ENCODE measurements at regions not wholly inside any gene's neighbourhood (a gene's known extent, or its start where the extent isn't known, plus 50 kb on each side); places are given as distances from the start of the nearest gene placed in this dataset.

DNA sequence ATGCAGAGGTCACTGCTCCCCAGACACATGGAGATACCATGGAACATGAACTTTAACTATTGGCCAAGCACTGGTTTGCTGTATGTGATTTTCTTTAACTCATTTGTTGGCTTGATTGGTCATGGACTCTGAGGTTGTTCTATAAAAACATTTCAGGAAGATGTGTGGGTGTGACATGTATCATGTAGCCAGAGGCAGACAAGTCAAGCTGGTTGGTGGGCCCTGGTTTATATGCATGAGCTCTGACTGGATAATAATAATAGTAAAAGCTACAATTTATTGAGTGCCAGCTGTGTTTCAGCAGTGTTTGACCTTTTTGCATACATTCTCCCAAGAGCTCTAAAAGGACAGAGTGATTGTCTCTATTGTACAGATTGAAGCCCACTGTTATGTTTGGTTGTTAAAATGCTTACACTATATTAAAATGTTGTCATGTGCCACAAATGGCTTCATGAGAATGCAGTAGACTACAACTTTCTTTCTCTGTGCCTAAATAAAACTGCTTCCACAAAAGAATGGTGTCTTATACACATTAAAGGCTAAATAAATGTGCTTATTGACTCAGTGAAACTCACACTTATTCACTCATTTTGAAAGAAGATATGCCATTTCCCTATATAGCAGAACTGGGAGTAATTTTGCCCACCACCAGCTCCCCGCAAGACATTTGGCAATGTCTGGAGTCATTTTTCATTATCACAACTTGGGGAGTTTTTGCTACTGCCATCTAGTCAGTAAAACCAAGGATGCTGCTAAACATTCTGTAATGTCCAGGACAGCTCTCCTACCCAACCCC lies 243.6 kb upstream of the NFE2L3 start:
- Histone ChIP-seq H3K9me3 (ENCODE audit: low read length) (no peaks in the 10 kb centered on the region), H3K9me2 (ENCODE audit: insufficient read depth, low read length) (no peaks in the 10 kb centered on the region), H3K4me3 (ENCODE audit: low read depth, low read length, poor library complexity, severe bottlenecking) (no peak overlapping the region), H3K4me1 (ENCODE audit: insufficient read depth, low read length, poor library complexity, severe bottlenecking) (no peaks in the 10 kb centered on the region), H3K4me2 (ENCODE audit: low read length) (no peak overlapping the region), H3K27ac (ENCODE audit: low read depth, low read length, poor library complexity, severe bottlenecking) (no peak overlapping the region), H4K20me1 (ENCODE audit: insufficient read depth, low read length) (no peaks in the 10 kb centered on the region), H3K79me2 (ENCODE audit: insufficient read depth, low read depth, low read length) (no peaks in the 10 kb centered on the region), H3K36me3 (ENCODE audit: insufficient read depth, low read length) (no peaks in the 10 kb centered on the region), H2AFZ (ENCODE audit: low read length) (no peak overlapping the region)
- POLR2A ChIA-PET: interaction anchor here (1.4 kb wide), 1 partner anchor 12 kb away, joined by 4 read pairs; no protein-coding TSS in a partner anchor
- intact Hi-C loops (cut with micrococcal nuclease; ENCODE audit: unreplicated experiment): no loop called here
- no TSS peak for BruUV-seq (replicated peaks)
- TF ChIP-seq, protein P1, sequence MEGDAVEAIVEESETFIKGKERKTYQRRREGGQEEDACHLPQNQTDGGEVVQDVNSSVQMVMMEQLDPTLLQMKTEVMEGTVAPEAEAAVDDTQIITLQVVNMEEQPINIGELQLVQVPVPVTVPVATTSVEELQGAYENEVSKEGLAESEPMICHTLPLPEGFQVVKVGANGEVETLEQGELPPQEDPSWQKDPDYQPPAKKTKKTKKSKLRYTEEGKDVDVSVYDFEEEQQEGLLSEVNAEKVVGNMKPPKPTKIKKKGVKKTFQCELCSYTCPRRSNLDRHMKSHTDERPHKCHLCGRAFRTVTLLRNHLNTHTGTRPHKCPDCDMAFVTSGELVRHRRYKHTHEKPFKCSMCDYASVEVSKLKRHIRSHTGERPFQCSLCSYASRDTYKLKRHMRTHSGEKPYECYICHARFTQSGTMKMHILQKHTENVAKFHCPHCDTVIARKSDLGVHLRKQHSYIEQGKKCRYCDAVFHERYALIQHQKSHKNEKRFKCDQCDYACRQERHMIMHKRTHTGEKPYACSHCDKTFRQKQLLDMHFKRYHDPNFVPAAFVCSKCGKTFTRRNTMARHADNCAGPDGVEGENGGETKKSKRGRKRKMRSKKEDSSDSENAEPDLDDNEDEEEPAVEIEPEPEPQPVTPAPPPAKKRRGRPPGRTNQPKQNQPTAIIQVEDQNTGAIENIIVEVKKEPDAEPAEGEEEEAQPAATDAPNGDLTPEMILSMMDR (conservative IDR thresholded peaks at IDR 0.05; ENCODE audit: low read length): no peak
- TF ChIP-seq EZH2phosphoT487 (IDR thresholded peaks at IDR 0.05; ENCODE audit: borderline replicate concordance, low read depth, low read length): no peak
- CTCF ChIA-PET (ENCODE audit: unreplicated experiment): interaction anchor here (0.6 kb wide), 1 partner anchor 584 kb away, joined by 3 read pairs; no protein-coding TSS in a partner anchor
- no peak for DNase-seq (ENCODE audit: low spot score)

DNA sequence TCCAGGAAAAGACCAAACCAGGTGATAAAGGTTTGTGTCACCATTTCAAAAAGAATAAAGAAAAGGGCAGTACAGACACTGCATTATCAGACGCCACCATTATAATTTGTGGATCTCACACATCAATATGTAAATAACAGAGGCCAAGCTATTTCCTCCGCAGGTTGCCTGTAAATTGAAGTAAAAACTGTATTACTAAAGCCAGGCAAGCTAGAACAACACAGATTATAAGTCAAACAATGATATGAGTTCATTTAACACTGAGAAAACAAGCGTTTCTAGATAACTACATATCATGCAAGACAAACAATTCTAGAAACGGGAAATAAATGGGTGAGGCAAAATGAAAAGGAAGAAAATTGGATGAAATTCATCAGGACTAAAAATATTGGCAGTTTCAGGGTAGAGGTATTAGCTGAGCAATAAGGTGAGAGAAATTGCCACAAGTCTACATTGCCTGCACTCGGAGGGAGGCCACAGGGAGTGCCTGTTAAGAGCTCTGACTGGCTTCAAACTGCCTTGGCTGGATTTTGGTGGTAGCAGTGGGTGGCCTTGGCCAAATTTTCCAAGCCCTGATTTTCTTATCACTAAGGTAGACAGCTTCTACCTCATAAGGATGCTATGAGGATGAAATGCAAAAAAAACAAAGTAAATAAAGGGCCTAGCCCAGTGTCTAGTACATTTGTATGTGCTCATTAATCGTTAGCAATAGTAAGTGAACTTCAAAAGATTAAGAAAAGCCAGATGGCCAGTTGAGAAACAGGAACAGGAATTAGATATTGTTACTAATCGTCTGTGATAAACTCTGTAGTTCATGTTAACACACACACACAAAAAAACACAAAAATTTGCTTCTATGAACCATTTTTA lies 240.0 kb upstream of the NFE2L3 start:
- intact Hi-C loops (cut with micrococcal nuclease; ENCODE audit: unreplicated experiment): no loop called here
- no peaks in the 10 kb centered on the region for H3K4me1 ChIP-seq (ENCODE audit: insufficient read depth, low read length, poor library complexity, severe bottlenecking)
- no peaks in the 10 kb centered on the region for H4K20me1 ChIP-seq (ENCODE audit: insufficient read depth, low read length)
- H3K4me3 ChIP-seq (ENCODE audit: low read depth, low read length, poor library complexity, severe bottlenecking): no peak overlapping the region
- H3K27ac ChIP-seq (ENCODE audit: low read depth, low read length, poor library complexity, severe bottlenecking): no peak overlapping the region
- H2AFZ ChIP-seq (ENCODE audit: low read length): no peak overlapping the region
- no peak overlapping the region for H3K4me2 ChIP-seq (ENCODE audit: low read length)
- no peaks in the 10 kb centered on the region for H3K9me2 ChIP-seq (ENCODE audit: insufficient read depth, low read length)
- no peak for DNase-seq (ENCODE audit: low spot score)
- ChIA-PET POLR2A (interaction anchor here (0.6 kb wide), 1 partner anchor 779 kb away, joined by 3 read pairs; no protein-coding TSS in a partner anchor), CTCF (ENCODE audit: unreplicated experiment) (no interaction called here)
- no peaks in the 10 kb centered on the region for H3K36me3 ChIP-seq (ENCODE audit: insufficient read depth, low read length)
- no peak for TF ChIP-seq EZH2phosphoT487 (IDR thresholded peaks at IDR 0.05; ENCODE audit: borderline replicate concordance, low read depth, low read length)
- TF ChIP-seq, protein P1 (conservative IDR thresholded peaks at IDR 0.05; ENCODE audit: low read length): no peak
- no TSS peak for BruUV-seq (replicated peaks)
- no peaks in the 10 kb centered on the region for H3K9me3 ChIP-seq (ENCODE audit: low read length)
- H3K79me2 ChIP-seq (ENCODE audit: insufficient read depth, low read depth, low read length): no peaks in the 10 kb centered on the region

All from OCI-LY7 (cell line).